Right renal cortex interstitium (tissue), 3 donors: ENCODE measurements at regions not wholly inside any gene's neighbourhood (a gene's known extent, or its start where the extent isn't known, plus 50 kb on each side); places are given as distances from the start of the nearest gene placed in this dataset.
"Not testable (repeated sequence)": the region's sequence is repeated elsewhere in the genome, so short reads cannot be mapped to it uniquely, and the experiment has no call there.

ENCODE experiments used
- DNase-seq, 3 donors: peaks; one replicate each; pipeline ENCODE4 v3.0.0-alpha.2; 2013; ENCODE audit warnings: low read depth in 3 of 3, low spot score in 2 of 3

GRCh38 chr4:19278665-19279064 lies 973.0 kb upstream of the SLIT2 start:
- no peak for DNase-seq

GRCh38 chr4:19266566-19266965 lies 985.1 kb upstream of the SLIT2 start:
- DNase-seq, result no peak

DNA sequence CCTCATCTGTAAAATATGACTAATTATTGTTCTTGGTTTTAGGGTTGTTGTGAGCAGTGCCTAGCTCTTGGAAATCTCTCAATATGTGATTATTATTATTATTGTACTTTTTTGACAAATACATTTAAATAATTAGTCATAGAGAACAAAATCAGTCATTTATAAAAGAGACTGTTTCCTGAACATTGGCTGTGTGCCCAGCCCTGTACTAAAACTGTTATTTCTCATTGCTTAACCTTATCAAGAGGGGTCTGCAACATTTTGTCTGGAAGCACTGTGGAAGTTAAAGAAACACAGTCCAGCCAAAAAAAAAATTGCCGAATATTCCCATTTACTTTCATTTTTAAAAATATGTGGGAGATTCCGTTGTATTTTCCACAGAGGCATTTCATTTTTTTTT lies 989.2 kb upstream of the SLIT2 start:
- DNase-seq, result no peak

DNA sequence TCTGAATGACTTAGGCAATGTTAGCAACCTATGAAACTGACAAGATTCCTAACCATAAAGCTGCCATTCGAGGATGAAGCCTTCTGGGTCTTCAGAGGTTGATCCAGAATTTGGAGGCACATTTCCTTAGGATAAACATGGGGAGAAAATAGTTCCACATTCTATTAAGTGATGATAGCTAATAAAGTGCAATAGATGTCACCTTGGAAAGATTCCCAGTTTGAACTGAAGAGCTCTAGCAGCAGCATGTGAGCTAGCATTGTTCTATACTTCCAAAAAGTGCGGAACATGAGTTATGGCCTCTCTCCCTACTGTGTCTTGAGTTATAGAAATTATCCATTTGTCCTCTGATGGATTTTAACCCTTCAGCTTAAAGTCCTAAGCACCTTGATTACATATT lies 991.4 kb upstream of the SLIT2 start:
- no peak for DNase-seq

GRCh38 chr4:19259920-19260319 lies 991.8 kb upstream of the SLIT2 start:
- DNase-seq, result no peak

DNA sequence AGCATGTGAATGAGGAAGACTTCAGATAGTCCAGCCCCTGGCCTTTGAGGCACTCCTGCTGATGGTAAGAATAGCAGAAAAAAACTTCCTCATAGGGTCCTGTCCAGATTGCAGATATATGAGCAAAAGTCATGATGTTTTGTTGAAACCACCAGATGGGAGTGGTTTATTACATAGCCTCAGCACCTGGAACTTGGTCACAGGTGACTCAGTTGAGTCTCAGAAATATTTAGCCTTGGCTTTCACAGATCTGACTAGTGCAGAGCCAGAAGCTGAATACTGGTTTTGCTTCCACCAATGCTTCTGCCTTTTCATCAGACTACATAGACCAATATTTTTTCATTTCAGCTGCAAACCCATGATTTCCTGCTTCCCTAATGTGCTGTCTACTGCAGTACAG lies 994.9 kb upstream of the SLIT2 start:
- DNase-seq, result no peak

- DNase-seq, result no peak
These were observed 997.2 kb upstream of the SLIT2 start for GRCh38 chr4:19254486-19254885.

DNA sequence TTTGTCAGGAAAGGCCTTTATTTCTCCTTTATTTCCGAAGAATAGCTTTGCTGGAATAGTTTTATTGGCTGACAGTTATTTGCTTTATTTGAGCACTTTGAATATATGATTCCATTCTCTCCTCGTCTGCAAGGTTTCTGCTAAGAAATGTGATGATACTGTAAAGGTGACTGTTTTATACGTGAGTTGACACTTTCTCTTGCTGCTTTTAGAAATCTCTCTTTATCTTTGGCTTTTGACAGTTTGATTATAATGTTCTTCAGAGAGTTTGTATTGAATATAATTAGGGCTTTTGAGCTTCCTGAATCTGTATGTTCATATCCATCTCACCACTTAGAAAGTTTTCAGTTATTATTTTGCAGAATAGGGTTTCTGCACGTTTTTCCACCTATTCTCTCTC lies 1003.7 kb upstream of the SLIT2 start:
- DNase-seq, result no peak

DNA sequence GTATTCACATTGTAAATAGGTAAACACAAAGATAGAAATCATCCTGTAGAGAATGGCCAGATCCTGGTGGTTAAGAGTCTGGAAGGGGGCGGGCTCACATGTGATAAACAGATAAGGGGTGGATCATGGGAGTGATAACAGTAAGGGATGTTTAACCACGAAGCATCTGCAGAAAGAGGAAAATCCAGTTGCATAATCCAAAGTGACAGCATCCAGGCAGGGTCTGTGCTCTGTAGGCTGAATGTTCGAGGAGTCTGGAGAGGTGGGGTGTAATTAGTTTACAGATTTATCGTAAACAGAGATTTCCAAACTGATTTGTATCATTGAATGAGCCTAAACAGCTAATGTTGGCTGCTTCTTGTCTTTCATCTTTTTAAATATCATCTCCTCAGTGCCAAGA lies 1009.8 kb upstream of the SLIT2 start:
- no peak for DNase-seq

DNA sequence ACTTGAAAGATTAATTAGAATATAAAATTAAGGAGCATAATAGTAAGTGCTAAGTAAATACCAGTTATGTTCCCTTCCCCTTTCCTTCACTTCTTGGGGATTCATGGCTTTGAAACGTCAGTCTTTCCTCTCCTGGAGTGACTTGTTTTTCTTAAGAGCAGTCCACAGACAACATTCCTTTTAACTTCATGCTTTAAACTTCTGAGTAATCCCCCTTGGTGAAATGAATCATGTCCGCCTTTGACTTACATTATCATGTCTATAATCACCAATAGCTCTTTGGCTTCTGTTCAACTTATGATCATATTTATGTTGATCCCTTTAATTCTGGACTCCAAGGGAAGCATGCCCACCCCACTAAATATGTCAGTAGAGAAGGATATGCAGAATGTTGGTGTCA lies 1012.1 kb upstream of the SLIT2 start:
- DNase-seq, result no peak

GRCh38 chr4:19236473-19236872 lies 1015.2 kb upstream of the SLIT2 start:
- no peak for DNase-seq

GRCh38 chr4:19230906-19231545 lies 1020.7 kb upstream of the SLIT2 start:
- no peak for DNase-seq

DNA sequence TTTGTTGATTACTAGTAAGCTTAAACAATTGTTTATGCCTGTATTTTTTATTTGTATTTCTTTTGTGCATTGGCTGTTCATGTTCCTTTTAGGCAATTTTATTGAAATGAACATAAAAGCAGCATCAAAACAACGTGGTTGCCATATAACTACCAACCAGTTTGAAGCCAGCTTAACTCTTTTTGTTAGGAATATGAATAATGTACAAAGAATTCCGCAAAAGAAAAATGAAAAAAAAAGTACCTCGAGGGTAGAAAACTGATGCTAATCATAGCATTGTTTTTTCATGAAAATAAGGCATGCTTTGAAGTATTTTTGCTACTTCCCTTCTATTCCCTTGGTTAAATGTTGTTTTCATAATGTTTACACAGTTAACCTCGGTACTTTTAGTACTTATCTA lies 1024.0 kb upstream of the SLIT2 start:
- no peak for DNase-seq

GRCh38 chr4:19224820-19225219 lies 1026.9 kb upstream of the SLIT2 start:
- DNase-seq, result no peak

DNA sequence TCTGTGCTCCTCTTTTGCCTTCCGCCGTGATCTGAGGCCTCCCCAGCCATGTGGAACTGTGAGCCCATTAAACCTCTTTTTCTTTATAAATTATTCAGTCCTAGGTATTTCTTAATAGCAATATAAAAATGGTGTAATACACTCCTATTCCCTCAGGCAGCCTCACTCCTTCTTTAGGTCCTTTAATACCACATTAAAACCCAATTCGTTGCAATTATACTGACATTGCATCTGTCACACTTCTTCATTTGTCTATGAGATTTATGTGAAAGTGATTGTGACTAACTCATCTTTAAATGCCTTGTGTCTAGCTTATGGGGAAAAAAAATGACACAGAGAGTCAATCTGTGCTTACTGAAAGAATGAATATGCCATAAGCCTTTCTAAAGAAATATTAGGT lies 1035.2 kb upstream of the SLIT2 start:
- no peak for DNase-seq

DNA sequence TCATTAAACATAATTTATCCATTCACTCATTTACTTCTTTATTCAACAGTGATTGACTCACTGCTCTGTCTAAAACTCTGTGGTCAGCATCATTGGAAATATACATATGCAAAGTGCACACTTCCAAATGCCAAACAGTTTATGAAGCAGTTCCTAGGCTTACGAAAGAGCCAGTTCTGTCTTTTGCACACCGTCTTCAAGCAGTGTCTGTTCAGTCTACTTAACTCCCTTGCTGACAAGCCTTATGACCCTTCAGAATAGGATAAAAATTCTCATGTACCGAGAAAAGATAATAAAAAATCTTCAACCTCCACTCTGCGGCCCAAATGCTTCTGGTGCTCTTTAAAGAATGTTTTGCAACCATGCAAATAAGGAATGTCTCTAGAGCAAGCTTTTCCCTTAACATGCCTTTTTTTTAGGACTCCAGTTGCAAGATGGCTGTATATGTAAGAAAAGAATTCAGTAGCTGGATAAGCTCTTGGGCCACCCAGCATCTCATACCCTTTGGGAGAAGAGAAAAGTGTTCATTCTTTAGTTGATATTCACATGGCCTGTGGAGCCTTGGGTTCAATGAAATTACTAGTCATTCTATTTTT lies 1037.0 kb upstream of the SLIT2 start:
- no peak for DNase-seq

GRCh38 chr4:19213388-19213787 lies 1038.3 kb upstream of the SLIT2 start:
- peak in 1 of 3 donors; percentile 21 for DNase-seq

- no peak for DNase-seq
These were observed 1045.9 kb upstream of the SLIT2 start for GRCh38 chr4:19205853-19206252.

GRCh38 chr4:19197838-19198237 lies 1053.9 kb upstream of the SLIT2 start:
- DNase-seq, result not testable (repeated sequence)

DNA sequence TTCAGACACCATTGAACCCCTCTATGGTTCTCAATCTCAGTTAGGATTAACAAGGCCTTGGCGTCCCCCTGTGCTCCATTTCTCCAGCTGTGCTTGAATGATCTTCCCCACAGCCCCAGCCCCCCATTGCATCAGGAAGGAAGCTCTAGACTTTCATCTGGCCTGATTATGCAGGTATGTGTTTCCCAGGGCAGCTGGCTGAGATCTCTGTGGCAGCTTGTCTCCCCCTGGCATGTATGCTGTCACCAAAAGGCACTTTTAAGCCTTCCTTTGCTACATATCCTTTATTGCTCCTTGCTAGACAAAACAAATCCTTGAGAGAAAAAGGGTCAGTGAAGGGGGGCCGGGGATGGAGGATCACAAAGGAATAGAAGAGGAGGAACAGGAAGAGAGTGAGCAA lies 1056.0 kb upstream of the SLIT2 start:
- DNase-seq, result no peak

- DNase-seq, result no peak
These were observed 1057.0 kb upstream of the SLIT2 start for GRCh38 chr4:19194672-19195071.

- no peak for DNase-seq
These were observed 1058.3 kb upstream of the SLIT2 start for GRCh38 chr4:19193274-19193981.
